Epithelial cell of esophagus (primary cell): ENCODE measurements at regions not wholly inside any gene's neighbourhood (a gene's known extent, or its start where the extent isn't known, plus 50 kb on each side); places are given as distances from the start of the nearest gene placed in this dataset.

Source experiments
- DNase-seq: peaks from one replicate; pipeline ENCODE4 v3.0.0; 2010; ENCODE audit warnings: low read depth
- H3K4me3 ChIP-seq: 2 replicates; pipeline ENCODE4 v1.5.1; 2011; ENCODE audit warnings: mild to moderate bottlenecking, low read length, control low read depth
- TF ChIP-seq, protein P1 (sequence below): IDR thresholded peaks from 2 replicates; pipeline ENCODE4 v1.5.1; 2011; ENCODE audit warnings: low read depth, mild to moderate bottlenecking, low read length, control low read depth, inconsistent platforms; ENCODE audit not compliant: insufficient read depth; ENCODE audit errors: missing control alignments

DNA sequence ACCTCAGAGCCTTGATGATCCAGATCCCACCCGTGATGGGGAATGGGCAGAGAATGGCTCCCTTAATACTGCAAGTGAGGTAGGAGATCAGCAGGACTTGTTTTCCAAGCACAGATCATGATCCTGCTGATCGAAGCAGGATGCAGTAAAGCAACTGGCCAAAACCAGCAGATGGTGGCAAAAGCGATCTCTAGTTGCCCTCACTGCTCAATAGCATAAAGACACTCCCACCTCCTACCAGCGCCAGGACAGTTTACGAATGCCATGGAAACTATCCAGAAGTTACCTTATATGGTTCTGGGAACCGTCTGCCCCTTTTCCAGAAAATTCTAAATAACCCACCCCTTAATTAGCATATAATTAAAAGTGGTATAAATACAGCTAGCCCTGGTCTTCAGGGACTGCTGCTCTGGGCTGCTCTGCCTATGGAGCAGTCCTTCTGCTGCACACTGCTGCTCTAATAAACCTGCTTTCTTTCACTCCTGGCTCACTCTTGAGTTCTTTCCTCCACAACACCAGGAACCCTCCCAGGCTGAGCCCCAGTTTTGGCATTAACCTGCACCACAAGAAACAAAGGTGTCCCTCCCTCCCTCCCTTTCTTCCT is 415.8 kb downstream of the PREX1 start:
- TF ChIP-seq, protein P1, sequence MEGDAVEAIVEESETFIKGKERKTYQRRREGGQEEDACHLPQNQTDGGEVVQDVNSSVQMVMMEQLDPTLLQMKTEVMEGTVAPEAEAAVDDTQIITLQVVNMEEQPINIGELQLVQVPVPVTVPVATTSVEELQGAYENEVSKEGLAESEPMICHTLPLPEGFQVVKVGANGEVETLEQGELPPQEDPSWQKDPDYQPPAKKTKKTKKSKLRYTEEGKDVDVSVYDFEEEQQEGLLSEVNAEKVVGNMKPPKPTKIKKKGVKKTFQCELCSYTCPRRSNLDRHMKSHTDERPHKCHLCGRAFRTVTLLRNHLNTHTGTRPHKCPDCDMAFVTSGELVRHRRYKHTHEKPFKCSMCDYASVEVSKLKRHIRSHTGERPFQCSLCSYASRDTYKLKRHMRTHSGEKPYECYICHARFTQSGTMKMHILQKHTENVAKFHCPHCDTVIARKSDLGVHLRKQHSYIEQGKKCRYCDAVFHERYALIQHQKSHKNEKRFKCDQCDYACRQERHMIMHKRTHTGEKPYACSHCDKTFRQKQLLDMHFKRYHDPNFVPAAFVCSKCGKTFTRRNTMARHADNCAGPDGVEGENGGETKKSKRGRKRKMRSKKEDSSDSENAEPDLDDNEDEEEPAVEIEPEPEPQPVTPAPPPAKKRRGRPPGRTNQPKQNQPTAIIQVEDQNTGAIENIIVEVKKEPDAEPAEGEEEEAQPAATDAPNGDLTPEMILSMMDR, result no peak

DNA sequence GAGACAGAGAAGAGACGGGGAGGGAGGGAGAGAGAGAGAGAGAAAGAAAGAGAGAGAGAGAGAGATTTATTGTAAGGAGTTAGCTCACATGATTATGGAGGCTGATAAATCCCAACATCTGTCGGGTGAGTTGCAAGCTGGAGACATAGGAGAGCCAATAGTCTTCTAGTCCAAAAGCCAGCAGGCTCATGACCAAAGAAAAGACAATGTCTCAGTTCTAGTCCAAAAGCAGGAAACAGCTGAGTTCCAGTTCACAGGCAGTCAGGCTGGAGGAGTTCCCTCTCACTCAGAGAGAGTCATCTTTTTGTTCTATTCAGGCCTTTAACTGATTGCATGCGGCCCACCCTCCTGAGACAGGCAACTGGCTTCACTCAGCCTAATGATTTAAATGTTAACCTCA is 416.6 kb downstream of the PREX1 start:
- no peak overlapping the region for H3K4me3 ChIP-seq
- no peak for DNase-seq
- TF ChIP-seq, protein P1, result no peak

More for the DNA sequence above, 415.8 kb downstream of the PREX1 start:
- no peak for DNase-seq
- no peak overlapping the region for H3K4me3 ChIP-seq

DNA sequence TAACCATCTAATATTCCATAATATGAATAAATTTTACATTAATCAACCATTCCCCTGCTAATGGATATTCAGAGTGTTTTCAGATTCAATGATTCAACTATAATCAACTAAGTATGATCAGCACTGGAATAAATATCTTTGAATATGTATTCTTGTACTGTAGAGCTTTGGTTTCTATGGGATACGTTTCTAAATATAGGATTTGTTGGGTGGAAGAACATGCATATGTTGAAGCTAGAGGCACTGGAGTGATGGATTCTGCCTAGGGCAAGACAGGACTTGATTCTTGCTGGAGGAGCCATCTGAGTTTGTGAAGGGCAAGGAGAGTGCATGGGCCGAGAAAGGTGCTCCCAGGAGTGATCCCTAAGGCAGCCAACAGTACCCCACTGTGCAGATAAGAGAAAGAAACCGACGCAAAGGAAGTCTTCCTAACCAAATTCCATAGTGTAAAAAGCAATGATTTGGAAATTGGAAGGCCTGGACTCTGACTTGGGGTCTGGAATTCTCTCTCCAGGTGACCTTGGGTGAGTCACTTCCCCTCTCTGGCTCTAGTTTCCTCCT is 418.7 kb downstream of the PREX1 start:
- no peak for DNase-seq
- no peak overlapping the region for H3K4me3 ChIP-seq
- TF ChIP-seq, protein P1, result no peak

DNA sequence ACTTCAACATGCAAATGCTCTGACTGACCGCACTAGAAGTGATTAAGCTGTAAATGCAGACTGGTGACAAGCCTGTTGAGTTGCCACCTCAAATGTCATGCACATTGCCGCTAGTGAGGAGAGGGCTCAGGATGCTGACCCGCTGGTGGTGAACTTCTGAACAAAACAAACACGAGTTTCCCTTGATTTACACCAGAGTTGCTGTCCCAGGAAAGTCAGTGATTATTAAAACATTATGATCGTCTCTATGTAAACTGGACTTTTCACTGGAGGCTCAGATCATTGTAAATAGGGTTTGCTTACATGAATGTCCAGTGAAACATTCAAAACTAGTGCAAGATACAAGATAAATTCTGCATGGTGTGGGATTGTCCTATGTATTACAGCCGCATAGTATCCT is 420.1 kb downstream of the PREX1 start:
- DNase-seq, result no peak
- no peak overlapping the region for H3K4me3 ChIP-seq
- TF ChIP-seq, protein P1, result no peak

DNA sequence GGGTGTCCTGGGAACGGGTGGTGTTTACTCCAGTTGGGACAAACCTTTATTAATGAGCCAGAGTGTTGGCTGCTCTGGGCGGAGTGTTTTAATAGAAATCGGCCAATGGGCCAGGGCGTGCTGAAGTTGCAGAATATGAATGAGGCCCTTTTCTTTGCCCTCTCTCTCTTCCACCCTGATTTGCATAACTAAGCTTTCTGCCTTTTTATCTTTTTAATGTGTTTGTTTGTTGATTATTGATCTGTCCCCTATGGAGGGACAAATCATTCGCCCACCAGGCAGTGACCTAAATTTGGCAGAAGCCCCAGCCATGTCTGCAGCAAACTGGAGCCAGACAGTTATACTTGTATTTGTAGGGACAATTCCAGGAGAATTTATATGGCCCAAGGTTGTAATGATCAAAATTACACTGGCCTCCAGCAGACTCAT is 420.9 kb downstream of the PREX1 start:
- no peak for DNase-seq
- TF ChIP-seq, protein P1, result no peak
- H3K4me3 ChIP-seq, result no peak overlapping the region

DNA sequence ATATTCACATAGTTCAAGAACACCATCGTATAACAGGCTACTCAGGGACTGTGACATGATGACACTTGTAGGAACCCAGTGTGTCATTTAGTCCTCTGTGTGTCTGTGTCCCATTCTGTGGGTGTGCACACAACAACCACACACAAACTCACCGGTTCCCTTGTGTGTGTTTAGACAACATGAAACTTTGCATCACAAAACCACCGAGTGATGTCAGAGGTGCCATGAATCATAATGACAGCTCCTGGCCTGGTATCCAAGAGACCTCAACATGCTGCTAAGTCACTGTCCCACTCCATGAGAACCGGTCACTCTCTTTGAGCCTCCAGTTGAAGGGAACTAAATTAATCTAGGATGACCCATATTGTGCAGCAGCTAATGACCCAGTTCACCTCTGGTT is 421.3 kb downstream of the PREX1 start:
- DNase-seq, result no peak
- H3K4me3 ChIP-seq, result no peak overlapping the region
- TF ChIP-seq, protein P1, result no peak

DNA sequence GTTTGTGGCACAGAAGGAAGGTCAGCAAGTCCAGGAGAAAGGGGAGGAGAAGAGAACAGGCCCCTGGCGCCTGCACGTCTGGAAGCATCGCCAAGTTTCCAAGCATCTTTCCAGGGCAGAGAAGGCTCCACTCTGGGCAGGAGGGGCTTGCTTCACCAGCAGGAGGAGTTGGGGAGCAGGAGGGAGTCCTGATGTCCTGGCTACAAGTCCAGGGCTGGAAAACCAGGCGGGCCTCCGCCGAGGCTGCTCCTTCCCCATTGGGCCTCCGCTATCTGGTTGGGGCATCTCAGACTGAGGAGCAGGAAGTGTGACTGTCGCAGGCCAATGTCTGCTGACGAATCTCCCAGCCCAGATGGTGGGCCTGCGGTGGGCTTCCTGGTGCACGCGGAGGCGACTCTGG is 421.9 kb downstream of the PREX1 start:
- TF ChIP-seq, protein P1, result no peak
- no peak overlapping the region for H3K4me3 ChIP-seq
- no peak for DNase-seq
